ENCODE measurements at regions not wholly inside any gene's neighbourhood (a gene's known extent, or its start where the extent isn't known, plus 50 kb on each side); places are given as distances from the start of the nearest gene placed in this dataset.
A peak's percentile ranks its signal among the peaks of the same experiment; 100 is the strongest.

- Histone ChIP-seq H3K36me3 (ENCODE audit: control insufficient read depth in 2 of 2, extremely low read depth in 1 of 2, insufficient read depth in 2 of 2, low read length in 2 of 2) (no peaks in the 10 kb centered on the region), H3K4me2 (ENCODE audit: control insufficient read depth, extremely low read depth, insufficient read depth, low read depth, low read length) (no peak overlapping the region), H3K27me3 (ENCODE audit: control insufficient read depth, extremely low read depth, insufficient read depth, low read length) (no peaks in the 10 kb centered on the region), H3K4me3 (ENCODE audit: control insufficient read depth in 2 of 3, extremely low read depth in 1 of 3, insufficient read depth in 2 of 3, low read depth in 1 of 3, low read length in 3 of 3) (no peak overlapping the region), H4K20me1 (ENCODE audit: control insufficient read depth, extremely low read depth, insufficient read depth, low read length) (no peaks in the 10 kb centered on the region), H2AFZ (ENCODE audit: control insufficient read depth, low read length) (no peak overlapping the region), H3K4me1 (ENCODE audit: control insufficient read depth, extremely low read depth, insufficient read depth, low read length) (no peaks in the 10 kb centered on the region), H3K79me2 (ENCODE audit: control insufficient read depth, insufficient read depth, low read length) (no peaks in the 10 kb centered on the region), H3K9me1 (ENCODE audit: control insufficient read depth, extremely low read depth, insufficient read depth, low read length) (no peaks in the 10 kb centered on the region), H3K9me3 (ENCODE audit: control insufficient read depth, low read depth, low read length) (no peaks in the 10 kb centered on the region), H3K27ac (ENCODE audit: control insufficient read depth, insufficient read depth, low read length) (no peak overlapping the region), H3K9ac (ENCODE audit: control insufficient read depth, extremely low read depth, insufficient read depth, low read length) (no peak overlapping the region)
- DNase-seq (ENCODE audit: low read depth, low spot score) (no peak), FAIRE-seq (peak; percentile 81)
- TF ChIP-seq EZH2 (IDR thresholded peaks at IDR 0.05; ENCODE audit: low read length) = no peak
- no peak for TF ChIP-seq CTCF (optimal IDR thresholded peaks at IDR 0.05 in 1 of 3, IDR thresholded peaks at IDR 0.05 in 1 of 3, conservative IDR thresholded peaks at IDR 0.05 in 1 of 3; ENCODE audit: extremely low read depth in 1 of 3, insufficient read depth in 2 of 3, low read length in 3 of 3)
- dilution Hi-C loops (cut with MboI; ENCODE audit: extremely low pct_ligation_motif_present, low sequenced_read_pairs) = no loop called here
Observed at GRCh38 chr4:147388018-147388417, 92.9 kb upstream of the EDNRA start.

- DNase-seq (ENCODE audit: low read depth, low spot score) = no peak
- Histone ChIP-seq H3K4me3 (ENCODE audit: control insufficient read depth in 2 of 3, extremely low read depth in 1 of 3, insufficient read depth in 2 of 3, low read depth in 1 of 3, low read length in 3 of 3) (no peak overlapping the region), H3K27me3 (ENCODE audit: control insufficient read depth, extremely low read depth, insufficient read depth, low read length) (no peaks in the 10 kb centered on the region), H3K27ac (ENCODE audit: control insufficient read depth, insufficient read depth, low read length) (no peak overlapping the region), H4K20me1 (ENCODE audit: control insufficient read depth, extremely low read depth, insufficient read depth, low read length) (no peaks in the 10 kb centered on the region), H3K9me3 (ENCODE audit: control insufficient read depth, low read depth, low read length) (no peaks in the 10 kb centered on the region), H3K9me1 (ENCODE audit: control insufficient read depth, extremely low read depth, insufficient read depth, low read length) (no peaks in the 10 kb centered on the region), H2AFZ (ENCODE audit: control insufficient read depth, low read length) (no peak overlapping the region), H3K4me1 (ENCODE audit: control insufficient read depth, extremely low read depth, insufficient read depth, low read length) (no peaks in the 10 kb centered on the region), H3K36me3 (ENCODE audit: control insufficient read depth in 2 of 2, extremely low read depth in 1 of 2, insufficient read depth in 2 of 2, low read length in 2 of 2) (no peaks in the 10 kb centered on the region), H3K9ac (ENCODE audit: control insufficient read depth, extremely low read depth, insufficient read depth, low read length) (no peak overlapping the region), H3K4me2 (ENCODE audit: control insufficient read depth, extremely low read depth, insufficient read depth, low read depth, low read length) (no peak overlapping the region), H3K79me2 (ENCODE audit: control insufficient read depth, insufficient read depth, low read length) (no peaks in the 10 kb centered on the region)
- TF ChIP-seq EZH2 (IDR thresholded peaks at IDR 0.05; ENCODE audit: low read length) (no peak), CTCF (optimal IDR thresholded peaks at IDR 0.05 in 1 of 3, IDR thresholded peaks at IDR 0.05 in 1 of 3, conservative IDR thresholded peaks at IDR 0.05 in 1 of 3; ENCODE audit: extremely low read depth in 1 of 3, insufficient read depth in 2 of 3, low read length in 3 of 3) (no peak)
- no peak for FAIRE-seq
- dilution Hi-C loops (cut with MboI; ENCODE audit: extremely low pct_ligation_motif_present, low sequenced_read_pairs) = no loop called here
Observed at GRCh38 chr4:147396105-147396504, 84.8 kb upstream of the EDNRA start.
